ENCODE measurements at regions not wholly inside any gene's neighbourhood (a gene's known extent, or its start where the extent isn't known, plus 50 kb on each side); places are given as distances from the start of the nearest gene placed in this dataset.
A peak's percentile ranks its signal among the peaks of the same experiment; 100 is the strongest.

- TF ChIP-seq CTCF (IDR thresholded peaks at IDR 0.05; ENCODE audit: partially characterized antibody, unreplicated experiment): no peak
- no peak overlapping the region for H3K4me3 Mint-ChIP-seq (ENCODE audit: unreplicated experiment)
- no peak overlapping the region for H3K27ac Mint-ChIP-seq (ENCODE audit: unreplicated experiment)
- H3K9me3 Mint-ChIP-seq (ENCODE audit: unreplicated experiment): peaks cover 2% of the 10 kb centered on the region
- no peak for DNase-seq
- no peaks in the 10 kb centered on the region for H3K36me3 Mint-ChIP-seq (ENCODE audit: unreplicated experiment)
- no peaks in the 10 kb centered on the region for H3K4me1 Mint-ChIP-seq (ENCODE audit: low read depth, unreplicated experiment)
- H3K27me3 Mint-ChIP-seq (ENCODE audit: unreplicated experiment): no peaks in the 10 kb centered on the region
Measured at GRCh38 chr7:136692221-136692620, 176.2 kb upstream of the CHRM2 start.

GRCh38 chr7:136688601-136689000 lies 179.9 kb upstream of the CHRM2 start:
- no peak for TF ChIP-seq CTCF (IDR thresholded peaks at IDR 0.05; ENCODE audit: partially characterized antibody, unreplicated experiment)
- Mint-ChIP-seq H3K27ac (ENCODE audit: unreplicated experiment) (no peak overlapping the region), H3K27me3 (ENCODE audit: unreplicated experiment) (no peaks in the 10 kb centered on the region), H3K9me3 (ENCODE audit: unreplicated experiment) (peaks cover 2% of the 10 kb centered on the region), H3K36me3 (ENCODE audit: unreplicated experiment) (no peaks in the 10 kb centered on the region), H3K4me3 (ENCODE audit: unreplicated experiment) (no peak overlapping the region), H3K4me1 (ENCODE audit: low read depth, unreplicated experiment) (peaks cover 4% of the 10 kb centered on the region)
- no peak for DNase-seq

GRCh38 chr7:136687693-136688322 lies 180.6 kb upstream of the CHRM2 start:
- Mint-ChIP-seq H3K27me3 (ENCODE audit: unreplicated experiment) (no peaks in the 10 kb centered on the region), H3K4me1 (ENCODE audit: low read depth, unreplicated experiment) (peaks cover 4% of the 10 kb centered on the region), H3K27ac (ENCODE audit: unreplicated experiment) (no peak overlapping the region), H3K9me3 (ENCODE audit: unreplicated experiment) (peaks cover 2% of the 10 kb centered on the region), H3K4me3 (ENCODE audit: unreplicated experiment) (no peak overlapping the region), H3K36me3 (ENCODE audit: unreplicated experiment) (no peaks in the 10 kb centered on the region)
- peak; percentile 85 for TF ChIP-seq CTCF (IDR thresholded peaks at IDR 0.05; ENCODE audit: partially characterized antibody, unreplicated experiment)
- no peak for DNase-seq

- Mint-ChIP-seq H3K36me3 (ENCODE audit: unreplicated experiment) (no peaks in the 10 kb centered on the region), H3K4me3 (ENCODE audit: unreplicated experiment) (no peak overlapping the region), H3K27me3 (ENCODE audit: unreplicated experiment) (no peaks in the 10 kb centered on the region), H3K9me3 (ENCODE audit: unreplicated experiment) (peaks cover 2% of the 10 kb centered on the region), H3K4me1 (ENCODE audit: low read depth, unreplicated experiment) (peaks cover 4% of the 10 kb centered on the region), H3K27ac (ENCODE audit: unreplicated experiment) (no peak overlapping the region)
- TF ChIP-seq CTCF (IDR thresholded peaks at IDR 0.05; ENCODE audit: partially characterized antibody, unreplicated experiment): no peak
- no peak for DNase-seq
Measured at GRCh38 chr7:136685501-136686173, 182.8 kb upstream of the CHRM2 start.

All from glutamatergic neuron (in vitro differentiated cells).